ENCODE measurements at regions not wholly inside any gene's neighbourhood (a gene's known extent, or its start where the extent isn't known, plus 50 kb on each side); places are given as distances from the start of the nearest gene placed in this dataset.

DNA sequence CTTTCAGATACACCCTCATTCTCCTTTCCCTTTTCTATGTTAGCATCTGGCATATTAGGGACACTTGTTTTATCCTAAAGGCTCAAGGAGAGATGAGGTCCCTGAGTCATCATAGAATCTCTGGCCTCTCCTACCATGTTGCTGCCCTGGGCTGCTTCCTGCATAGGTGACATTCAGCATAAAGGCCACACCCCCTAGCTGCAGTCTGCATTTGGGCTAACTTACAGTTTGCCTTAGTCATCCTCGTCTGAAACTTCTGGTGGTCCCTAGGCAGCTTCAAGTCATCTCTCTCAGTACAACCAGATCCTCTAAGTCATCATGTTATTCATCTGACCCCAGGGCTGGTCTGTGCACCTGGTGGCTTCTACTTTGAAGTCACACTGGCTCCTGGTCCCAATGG is 982.7 kb upstream of the NR2F2 start:
- DNase-seq, result no peak

DNA sequence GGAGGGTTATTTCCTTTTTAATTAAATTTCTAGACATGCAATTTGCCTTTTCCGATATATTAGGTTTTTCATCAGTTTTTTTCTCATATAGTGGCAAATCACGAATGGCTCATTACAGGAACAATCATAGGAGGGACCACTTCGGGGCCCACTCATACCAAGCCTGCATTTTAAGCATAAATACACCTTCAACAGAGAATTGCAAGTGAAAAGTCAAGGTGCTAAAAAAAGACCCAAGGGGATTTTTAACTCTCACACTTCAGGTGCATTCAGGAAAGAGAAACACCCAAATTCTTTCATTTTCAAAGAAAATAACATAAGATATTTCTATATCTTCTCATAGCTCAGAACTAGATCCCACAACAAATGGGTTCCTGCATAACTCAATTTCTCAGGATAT is 979.6 kb upstream of the NR2F2 start:
- DNase-seq, result no peak

DNA sequence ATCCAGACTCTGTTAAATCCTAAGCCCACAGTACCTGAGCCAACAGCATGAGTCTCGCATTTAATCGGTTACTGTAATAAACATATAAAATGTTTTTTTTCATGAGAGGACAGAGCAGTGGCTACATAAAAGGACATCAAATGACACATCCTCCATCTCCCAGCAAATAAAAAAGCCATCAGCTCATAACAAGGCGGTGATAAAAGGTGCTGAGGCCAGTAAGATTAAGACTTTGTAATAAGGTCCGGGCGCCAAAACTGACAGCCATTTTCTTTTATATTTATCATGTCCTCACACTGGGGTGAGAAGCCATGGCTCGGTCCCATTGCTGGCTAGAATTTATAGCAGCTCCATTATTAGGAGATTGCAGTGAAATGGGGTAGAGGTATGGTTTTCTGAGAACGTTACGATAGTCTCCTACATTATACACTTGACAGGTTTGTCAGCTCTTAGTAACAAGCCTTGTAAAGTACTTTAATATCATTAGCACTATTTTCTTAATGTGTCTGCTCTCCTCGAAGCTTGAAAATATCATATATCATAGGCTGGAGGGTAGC is 977.8 kb upstream of the NR2F2 start:
- DNase-seq, result no peak

DNA sequence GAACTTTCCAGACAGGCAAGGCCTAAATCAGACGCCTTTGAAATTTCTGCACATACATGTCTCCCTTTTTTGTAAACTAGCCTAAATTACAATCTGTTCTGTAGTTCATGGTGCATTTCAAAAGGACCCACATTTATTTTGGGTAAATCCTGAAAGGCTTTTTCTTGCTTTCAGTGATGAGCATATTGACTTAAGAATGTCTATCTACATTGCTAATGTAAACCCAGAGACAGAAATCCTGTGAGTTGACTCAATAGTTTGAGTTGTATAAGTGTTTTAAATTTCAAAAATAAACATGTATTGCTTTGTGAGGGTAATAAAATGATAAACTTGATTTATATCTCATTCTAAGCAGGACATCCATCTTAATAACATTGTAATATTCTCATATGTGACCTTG is 977.0 kb upstream of the NR2F2 start:
- no peak for DNase-seq

DNA sequence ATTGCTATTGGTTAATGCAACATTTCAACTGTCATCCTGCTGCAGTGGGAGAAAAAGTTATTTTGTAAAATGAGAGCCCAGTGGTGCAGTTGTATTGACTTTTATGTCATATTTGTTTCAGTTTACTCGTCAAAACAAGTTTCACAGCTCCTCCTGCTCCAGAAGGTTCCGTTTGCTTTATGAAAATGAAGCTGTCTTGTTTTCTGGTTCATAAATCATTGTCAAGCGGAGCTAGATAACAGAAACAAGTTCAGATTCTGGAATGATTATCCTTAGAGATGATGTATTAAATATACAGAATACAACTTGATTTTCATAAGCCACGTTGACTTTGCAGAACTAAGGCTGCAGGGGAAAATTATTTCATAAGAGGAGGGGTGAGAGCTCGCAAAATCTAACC is 970.5 kb upstream of the NR2F2 start:
- DNase-seq, result no peak

DNA sequence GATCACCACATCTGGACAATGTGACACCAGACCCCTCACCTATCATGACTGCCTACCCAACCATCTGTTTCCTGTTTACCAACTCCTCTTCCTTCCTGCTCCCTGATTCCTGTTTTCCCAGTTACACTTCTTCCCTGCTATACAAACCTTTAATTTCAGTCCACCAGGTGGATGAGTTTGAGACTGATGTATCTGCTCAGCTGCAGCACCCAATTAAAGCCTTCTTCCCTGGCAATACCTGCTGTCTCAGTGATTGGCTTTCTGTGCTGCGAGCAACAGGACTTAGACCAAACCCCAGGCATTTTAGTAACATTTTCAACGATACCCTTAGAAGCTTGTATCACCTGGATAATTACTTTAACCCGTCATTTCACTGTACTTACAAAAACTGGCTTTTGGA is 968.2 kb upstream of the NR2F2 start:
- no peak for DNase-seq

DNA sequence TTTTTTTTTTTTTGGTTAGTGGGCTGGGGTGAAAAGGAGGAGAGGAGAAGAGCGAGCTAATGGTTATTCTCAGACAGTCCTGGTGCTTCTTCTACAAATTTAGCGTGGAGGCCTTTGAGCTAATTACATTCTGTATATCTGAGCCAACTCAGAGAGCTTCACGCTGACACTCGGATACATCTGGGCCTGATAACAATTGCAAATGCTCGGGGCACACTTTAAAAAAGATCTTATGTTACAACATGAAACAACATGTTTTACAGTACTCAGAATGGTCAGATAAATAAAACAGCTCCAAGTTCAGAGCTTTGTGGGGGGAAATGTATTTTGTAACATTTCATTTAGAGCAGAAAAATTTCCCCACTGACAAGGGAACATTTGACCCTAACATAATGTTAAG is 966.9 kb upstream of the NR2F2 start:
- DNase-seq, result no peak

DNA sequence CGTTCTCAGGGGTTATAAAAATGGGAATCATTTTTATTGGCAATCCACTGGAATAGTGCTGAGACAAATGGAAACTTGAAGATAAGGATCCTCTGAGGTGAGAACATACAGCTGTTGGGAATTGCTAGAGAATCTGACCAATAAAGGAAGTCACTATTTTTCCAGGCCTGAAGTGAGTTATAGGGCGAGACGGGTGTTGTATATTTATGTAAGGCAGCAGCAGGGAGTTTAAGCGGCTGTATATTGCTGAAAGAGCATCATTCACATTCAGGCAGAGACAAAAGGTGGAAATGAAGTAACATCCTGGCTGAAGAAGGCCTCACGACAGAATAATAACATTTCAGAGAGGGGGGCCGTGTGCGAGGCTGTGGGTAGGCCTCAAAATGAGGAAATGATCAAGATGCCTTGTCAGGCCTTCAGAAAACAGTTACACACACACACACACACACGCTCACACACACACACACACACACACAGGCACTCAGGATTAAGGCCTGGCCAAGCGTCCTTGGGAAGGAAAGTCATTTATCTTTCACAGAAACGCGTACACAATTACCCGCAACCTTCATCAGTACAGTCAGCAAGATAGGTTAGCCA is 964.9 kb upstream of the NR2F2 start:
- peak; percentile 56 for DNase-seq

DNA sequence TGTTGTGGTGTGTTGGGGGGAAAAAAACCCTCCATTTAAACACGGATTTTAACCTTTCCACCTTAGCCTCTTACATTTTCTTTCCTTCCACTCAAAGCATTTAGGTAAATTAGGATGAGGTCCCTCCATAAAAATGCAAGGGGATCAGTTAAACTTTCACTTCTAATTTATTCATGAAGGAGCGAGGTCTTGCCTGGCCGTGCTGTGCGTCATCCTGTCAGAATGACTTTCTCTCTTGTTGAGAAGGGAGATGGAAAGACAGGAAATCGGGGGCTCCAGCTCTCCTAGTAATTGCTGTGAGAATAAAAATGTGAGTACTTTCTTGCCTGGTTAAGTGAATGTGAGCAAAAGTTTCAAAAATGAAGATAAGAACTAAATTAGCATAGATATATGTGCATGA is 962.3 kb upstream of the NR2F2 start:
- DNase-seq, result no peak

DNA sequence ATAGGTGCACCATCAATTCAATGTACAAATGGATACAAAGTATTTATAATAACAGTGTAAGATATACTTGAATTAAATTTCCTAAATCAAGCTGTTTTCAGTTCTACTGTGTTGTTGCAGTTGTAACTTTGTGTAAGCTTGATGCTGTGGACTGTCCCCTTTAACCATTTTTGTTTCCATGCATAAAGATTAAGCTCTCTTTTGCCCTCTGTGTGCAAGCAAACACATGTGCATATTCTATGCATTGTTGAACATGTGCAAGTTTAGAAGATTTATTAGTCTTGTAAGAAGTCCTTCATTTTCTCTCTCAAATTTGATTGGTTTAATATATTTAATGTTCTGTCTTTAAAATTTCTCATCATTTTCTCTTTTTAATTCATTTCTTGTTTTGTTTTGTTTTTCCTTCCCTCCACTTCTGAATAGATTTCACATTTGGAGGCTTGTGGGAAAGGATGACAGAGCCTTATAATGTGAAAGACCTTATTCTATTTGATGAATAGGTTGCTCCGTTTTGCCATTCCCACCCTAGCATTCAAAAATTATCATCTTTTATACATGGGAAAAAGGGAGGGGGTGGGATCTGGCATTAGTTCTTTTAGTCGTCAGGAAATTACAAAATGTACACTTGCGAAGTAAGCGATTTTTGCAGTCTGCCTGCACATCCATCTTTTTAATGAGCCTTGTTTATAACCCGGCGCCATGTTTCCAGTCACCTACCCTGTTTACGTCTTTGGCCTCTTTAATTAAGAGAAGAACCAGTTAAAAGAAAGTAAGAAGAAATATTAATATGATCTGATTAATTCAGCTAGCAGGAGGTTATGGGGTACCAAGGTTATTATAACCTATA is 961.5 kb upstream of the NR2F2 start:
- DNase-seq, result no peak

DNA sequence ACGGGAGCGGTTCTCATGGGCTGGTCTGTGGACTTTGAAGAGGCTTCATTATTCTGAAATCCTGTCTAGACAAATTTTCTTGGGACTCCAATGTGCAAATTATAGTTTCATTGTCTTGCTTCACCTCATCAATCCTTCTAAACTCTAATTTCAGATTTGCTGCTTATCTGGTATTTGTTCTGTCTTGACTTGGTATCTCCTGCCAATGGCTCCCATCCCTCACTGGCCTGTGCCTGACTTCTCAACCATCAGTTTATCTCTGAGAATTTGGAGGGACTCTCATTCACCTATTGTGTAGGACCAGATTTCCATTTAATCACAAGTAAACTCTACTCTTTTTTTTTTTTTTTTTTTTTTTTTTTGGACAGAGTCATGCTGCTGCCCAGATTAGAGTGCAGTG is 960.2 kb upstream of the NR2F2 start:
- no peak for DNase-seq

DNA sequence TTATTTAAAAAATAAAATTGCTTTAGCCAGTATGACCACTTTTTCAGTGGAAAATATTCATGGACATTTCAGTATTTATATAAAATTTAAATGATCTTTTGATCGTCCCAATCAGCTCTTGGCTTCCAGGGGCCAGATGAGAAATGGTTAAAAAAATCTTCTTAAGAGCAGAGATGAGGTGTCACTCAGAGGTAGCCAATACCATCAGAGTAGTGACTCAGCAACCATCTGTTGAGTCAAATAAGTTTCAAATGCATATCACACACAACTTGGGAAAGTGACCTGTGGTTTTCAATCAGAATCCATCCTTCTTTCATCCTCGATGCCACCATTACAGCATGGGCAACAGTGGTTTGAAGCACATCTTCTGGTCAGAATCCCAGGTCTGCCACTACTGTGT is 958.8 kb upstream of the NR2F2 start:
- DNase-seq, result peak; percentile 18

DNA sequence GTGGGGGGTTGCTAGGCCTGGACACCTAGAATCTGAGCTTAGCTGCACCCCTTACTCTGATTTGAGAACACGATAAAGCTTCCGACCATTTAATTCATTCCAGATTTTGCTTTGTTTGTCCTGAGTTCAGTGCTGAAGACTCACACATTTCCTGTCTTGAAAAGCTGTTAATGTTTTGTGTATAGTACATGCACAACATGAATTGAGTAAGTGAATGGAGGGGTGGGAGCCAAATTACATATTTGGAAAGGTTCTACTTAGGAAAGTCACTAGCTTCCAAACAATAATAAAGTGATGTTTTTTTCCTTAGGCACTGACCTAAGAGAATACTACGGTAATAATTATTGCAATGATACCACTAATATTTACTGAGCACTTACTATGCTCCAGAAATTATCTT is 955.2 kb upstream of the NR2F2 start:
- no peak for DNase-seq

DNA sequence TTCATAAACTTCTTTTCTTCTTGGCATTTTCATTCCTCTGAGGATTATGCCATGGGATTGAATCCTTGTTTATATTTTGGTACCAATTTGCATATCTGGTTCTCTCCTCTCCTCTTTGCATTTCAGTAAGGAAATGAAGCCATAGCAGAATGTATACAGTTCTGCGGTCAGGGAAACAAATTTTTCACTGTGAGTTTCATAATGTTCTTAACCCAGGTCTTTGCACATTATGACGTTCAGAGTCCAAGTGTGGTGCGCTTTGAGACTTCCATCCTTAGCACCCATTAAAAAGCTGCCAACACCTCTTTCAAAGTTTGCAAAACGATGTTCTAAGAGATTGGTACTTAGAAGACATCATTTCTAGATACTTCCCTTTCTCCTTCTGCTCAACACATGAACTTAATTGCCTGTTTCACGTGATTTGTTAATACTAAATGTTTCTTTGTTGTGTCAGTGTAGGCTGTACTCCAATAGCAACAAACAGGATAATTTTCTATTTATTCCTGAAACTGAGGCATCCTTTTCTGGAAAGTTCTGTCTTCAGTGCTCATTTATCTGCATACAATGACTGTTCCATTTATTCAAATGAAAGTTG is 953.1 kb upstream of the NR2F2 start:
- no peak for DNase-seq

DNA sequence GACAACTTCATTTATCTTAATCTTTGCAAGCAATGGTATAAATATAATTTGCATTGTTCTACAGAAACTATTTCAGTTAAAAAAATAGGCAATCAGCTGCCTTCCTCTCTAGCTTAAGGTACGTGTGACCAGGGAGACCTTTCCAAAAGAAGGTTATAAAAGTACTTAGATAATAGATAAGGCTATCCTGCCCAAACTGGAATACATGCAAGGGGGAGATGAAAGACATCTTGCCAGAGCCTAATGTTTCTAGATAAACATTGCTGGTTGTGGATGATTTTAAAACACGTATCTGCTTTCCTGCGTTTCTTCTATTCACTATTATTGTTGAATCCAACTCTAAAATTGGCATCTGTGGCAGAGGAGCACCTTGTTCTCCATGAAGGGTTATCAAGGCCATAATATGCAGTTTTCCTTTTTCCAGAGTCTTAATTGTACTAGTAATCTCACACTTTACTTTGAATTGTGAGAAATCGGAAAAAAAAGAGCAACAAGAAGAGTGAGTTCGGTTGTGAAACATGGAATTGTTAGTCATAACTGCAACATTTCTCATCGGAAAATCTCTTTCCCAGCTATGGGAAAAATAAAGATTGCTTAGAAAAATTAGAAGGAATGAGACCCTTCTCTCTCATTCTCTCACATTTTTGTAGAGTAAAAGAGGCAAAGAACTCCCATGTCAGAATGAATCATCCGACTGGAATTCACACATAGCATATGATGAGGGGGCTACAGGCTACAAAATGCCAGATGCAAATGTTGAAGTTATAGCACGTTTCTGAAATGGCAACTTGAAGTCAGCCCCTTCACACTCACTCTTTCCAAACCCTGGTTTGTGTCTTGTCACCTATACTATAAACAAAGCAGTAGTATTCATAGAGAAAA is 936.1 kb upstream of the NR2F2 start:
- no peak for DNase-seq

DNA sequence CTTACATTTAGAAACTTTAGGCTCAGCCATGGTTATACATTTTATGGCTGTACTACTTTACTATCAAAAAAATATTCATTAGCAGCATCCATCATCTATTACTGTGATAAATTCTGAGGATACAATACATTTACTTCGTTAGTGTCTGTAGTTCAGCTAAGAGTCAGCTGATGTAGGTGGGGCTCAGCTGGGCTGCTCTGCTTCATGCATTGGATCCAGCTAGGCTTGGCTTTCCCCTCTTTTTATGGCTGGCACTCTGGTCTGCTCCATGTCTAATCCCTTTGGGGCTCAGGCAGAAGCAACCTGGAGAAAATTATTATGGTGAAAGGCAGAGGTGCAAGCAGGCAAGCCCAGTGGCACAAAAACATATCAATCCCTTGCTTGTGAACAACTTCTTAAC is 930.1 kb upstream of the NR2F2 start:
- no peak for DNase-seq

DNA sequence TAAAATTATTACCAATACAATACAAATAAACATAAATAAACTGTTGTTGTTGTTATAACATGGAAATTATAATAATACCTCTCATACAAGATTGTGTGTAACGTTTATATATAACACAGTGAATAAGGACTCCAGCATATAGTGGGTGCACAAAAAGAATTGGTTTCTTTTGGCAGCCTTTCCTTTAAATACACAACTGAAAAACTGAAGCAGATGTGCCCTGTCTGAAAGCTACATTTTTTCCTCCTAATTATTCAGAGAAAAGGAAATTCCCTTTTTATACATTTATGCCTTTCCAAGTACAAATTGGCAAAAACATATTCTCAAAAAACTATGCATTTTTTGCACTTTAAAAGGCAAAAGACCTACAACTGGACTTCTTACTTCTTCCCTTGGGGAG is 928.9 kb upstream of the NR2F2 start:
- no peak for DNase-seq

DNA sequence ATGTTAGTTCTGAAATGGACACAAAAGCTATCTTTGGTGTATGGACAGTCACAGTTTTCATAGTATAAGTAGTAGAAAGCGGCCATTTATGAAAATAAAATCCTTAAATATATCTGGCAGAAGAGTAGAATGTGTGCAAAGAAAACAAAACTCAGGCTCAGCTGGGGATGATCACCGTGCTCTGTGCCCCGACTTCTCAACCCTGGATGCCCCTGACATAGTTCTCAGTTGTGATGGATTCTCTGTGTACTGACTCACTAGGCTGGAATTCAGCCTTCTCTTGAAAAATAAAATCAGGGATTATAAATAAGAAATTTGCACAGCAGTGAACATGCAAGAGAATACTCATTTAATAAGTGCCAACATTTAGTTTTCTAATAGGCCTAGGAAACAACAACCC is 925.1 kb upstream of the NR2F2 start:
- no peak for DNase-seq

DNA sequence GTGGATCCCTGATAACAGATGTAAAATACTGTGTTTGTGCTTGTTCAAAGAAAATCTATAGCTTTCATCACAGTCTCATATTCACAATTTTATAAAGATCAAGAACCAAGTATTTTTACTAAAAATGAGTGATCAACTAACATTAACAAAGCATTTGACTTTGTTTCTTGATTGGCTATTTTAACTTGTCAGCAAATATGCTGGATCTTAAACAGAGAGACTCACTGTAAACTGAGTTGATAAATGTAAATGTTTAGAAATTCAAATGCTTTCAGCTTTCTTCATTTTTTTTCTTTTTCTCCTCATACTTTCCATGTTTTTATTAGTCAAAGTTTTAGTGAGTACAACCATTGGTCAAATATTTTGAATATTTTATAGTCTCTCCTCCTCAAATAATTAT is 923.0 kb upstream of the NR2F2 start:
- DNase-seq, result no peak

DNA sequence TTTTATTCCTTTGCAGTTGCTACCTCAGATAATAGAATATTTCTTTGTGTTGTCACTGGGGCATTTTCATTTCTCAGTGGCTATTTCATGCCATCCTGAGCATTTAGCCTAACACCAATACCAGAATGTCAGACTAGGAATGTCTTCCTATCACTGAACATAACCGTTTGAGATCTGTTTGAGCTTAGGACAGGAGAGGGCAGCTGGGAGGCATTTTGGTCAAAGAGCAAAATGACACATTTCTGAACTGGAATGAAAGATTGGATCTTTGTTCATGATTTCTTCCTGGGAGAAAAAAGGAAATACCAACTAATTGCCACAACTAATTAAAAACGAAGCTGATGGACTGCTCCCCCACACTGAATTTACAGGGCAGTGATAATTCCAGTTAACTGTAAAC is 921.3 kb upstream of the NR2F2 start:
- peak; percentile 11 for DNase-seq

DNA sequence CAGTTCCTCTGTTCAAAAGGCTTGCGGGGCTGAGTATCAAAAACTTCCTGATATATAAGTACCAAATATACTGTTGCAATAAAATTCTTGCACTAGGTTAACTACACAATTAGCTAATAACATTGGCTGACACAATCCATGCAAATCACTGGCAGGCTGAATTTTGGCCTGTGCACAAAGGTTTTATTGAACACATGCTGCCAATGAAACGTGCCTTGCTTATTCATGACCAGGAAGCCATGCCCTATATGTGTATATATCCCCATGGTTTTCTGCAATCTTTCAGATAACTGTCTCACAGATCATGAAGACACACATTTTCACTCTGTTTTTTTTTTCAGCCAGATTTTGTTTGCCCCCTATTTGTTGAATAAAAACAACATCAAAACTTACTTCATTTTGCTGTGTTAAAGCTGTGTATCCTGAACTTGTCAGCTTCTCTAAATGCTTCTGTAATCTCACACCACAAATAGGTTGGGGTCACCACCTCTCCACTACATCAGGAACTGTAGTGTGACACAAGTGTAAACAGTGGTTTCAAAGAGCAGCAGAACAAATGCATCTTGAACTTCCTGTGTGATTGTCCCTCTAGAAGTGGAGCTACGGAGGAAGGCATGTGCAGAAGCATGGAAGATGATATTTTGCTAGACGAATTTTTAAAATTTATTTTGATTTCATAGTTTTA is 920.7 kb upstream of the NR2F2 start:
- DNase-seq, result no peak

DNA sequence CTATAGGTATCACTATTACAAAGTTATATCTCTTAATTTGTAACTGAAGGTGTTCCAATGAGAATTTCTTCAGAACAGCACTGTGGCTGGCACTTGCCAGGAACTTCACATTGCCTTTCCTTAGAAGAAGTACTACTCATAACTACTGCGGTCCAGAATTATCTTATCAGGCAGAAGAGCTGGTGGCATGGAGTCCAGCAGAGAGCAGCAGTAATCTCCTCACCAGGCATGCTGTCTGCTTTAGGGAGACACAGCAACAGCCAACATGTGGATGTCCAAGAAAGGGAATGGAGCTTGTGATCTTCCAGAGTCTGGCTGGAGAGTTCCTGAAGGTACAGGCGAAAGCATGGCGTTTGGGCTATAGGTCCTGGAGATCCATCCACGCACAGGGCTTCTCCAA is 919.7 kb upstream of the NR2F2 start:
- DNase-seq, result peak; percentile 74

DNA sequence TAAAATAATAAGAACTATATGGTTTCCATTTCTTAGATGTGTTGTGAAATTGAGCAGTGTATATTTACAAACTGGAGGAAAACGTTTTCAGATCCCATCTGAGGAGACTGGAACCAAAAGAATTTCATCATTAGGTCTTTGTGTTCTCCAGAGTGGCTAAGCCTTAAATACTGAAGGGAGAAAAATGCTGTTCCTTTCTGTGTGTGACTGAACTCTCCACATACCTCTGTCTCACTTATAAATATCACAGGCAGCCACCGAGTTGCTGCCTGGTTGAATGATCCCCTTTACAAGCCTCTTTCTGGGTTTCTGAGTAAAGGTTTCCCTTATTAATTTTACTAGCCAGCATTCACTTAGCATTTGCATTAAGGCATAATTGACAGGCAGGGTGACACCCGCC is 913.9 kb upstream of the NR2F2 start:
- no peak for DNase-seq

All from OCI-M1 (cell line).